GM19452 (cell line): ENCODE measurements at regions not wholly inside any gene's neighbourhood (a gene's known extent, or its start where the extent isn't known, plus 50 kb on each side); places are given as distances from the start of the nearest gene placed in this dataset.

Source experiments
- ATAC-seq: cut with Tn5 transposase; IDR thresholded peaks from one replicate; pipeline ENCODE4 v1.9.1; 2021; ENCODE audit not compliant: unreplicated experiment

DNA sequence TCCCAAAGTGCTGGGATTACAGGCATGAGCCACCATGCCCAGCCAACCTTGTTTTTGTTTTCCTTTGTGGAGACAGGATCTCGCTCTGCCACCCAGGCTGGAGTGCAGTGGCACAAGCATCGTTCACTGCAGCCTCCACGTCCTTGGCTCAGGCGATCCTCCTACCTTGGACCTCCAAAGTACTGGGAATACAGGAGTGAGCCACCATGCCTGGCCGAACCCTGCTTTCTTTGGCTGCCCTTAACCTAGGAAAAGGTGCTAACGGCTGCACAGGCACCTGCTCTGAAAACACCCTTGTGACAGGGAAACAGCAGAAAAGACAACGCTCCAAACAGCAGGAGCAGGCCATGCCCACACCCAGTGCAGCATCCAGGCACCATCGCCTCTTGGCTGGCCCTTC is 71.9 kb downstream of the OAT start:
- ATAC-seq = no peak

DNA sequence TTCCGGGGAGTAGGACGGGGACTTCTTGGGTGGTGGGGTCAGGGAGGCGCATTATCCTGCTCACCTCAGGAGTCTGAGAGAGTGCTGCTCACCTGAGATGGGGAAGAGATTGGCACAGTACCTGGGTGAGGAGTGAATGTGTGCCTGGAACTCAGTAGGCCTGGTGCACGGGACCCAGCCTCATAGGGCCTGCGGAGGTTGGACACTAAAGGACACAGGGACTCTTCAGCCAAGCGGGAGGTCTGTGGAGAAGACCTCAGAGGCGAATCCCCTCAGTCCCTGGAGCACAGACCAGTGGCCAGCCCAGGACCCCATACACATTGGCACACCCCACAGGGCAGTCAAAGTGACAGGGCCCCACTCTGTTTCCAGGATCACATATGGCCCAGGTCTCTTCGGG is 73.2 kb downstream of the OAT start:
- ATAC-seq = no peak

DNA sequence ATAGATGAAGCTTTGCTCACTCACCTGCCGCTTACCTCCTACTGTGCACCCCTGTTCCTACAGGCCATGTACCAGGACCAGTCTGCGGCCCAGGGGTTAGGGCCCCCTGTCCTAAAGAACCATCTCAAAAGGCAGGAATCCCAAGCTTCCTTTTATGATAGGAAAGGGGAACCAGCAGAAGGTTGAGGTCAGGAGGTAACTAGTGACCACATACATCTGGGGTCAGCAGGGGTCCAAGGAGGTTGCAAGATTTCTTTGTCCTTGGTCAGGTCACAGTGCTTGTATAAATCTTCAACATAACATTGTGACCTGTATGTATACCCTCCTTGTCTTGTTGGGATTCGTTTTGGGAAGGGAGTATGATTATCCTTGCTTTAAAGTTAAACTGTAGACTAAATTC is 73.8 kb downstream of the OAT start:
- ATAC-seq = no peak

DNA sequence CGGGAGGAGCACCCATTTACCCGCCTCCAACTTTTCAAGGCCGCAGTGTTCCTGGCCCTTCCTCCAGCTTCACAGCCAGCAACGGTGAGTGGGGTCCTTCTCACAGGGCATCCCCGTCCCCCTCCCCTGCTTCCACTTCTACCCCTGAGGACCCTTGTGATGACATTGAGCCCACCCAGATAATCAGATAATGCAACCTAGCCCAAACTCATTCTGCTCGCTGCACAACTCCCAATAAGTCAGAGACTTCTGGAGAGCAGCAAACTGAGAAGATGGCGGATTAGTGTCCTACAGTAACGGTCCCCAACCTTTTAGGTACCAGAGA is 74.5 kb downstream of the OAT start:
- no peak for ATAC-seq

DNA sequence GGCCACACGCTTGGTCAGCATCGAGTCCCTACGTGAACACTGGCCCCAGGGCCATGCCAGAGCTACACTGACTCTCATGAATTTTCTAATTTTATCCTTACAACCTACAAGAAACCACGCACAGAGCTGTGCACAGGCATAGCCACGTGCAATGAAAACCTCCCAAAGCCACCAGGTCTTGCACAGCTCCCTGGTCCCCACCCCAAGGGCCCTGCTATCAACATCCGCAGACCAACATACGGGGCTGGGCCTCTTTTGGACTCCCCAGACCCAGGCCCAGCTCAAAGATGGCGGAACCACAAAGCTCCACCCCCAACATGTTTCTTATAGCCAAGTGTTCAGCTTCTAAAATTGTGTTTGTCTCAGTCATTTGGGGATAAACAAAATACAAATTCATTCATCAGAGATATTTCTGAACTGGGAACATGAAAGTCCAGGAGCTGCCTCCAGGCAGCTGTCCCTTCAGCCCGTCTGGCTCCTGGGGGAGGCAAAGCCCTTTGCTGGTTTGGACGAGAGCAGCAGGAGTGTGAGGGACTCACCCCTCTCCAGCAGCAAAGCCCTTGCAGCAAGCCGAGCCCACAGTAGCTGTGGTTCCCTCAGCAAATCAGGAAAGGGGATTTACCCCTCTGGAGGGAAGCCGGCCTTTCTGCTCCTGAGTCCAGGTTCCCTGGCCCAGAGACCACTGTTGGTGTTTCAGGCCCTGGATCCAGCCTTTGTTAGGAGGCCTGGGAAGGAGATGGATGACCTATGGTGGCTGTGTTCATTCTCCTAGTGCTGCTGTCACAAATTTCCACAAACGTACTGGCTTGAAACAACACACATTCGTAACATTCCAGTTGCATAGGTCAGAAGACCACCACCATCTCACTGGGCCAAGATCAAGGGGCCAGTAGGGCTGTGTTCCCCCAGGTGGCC is 75.1 kb downstream of the OAT start:
- ATAC-seq = no peak

DNA sequence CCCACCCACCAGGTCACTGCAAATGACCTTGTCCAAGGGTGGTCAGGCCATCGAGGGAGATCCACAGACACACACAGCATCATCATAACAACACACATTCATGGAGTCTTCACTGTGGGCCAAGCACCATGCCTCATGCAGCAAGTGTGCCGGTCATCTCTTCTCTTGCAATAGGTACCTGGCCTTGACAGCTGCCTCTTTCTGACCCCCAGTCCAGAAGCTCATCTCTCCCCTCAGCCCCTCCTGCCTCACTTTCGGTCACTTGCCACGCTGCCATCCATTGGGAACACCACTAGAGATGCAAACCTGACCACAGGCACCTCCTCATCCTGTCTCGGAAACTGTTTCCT is 75.9 kb downstream of the OAT start:
- ATAC-seq = no peak

DNA sequence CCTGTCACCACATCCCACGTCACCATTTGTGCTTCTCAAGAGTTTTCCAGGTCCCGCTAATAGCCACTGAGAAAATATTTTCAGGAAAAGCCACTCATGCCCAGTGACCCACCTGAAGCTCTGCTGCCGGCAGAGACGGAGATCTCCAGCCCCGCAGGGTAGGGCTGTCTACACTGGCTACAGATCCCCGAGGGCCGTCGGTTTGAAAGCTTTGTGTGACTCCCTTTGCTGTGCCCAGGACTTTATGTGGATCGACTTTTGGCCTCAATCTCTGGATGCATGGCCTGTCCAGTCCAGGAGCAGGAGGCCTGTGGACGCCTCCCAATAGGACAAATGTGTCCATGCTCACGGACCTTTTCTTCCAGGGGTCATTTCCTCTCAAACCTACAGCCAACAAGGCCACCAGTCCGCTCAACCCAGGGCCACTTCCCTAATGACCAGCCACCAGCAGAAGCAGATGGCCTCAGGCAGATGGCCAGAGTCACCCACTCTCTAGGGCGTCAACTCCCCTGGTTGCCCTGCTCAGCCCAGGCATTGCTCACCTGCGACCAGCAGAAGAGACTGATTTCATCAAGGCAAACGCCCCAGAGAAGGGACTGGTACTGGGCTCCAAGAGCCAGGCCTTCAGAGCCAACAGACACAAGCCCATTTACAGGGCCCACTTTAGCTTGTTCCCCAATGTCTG is 76.4 kb downstream of the OAT start:
- ATAC-seq = no peak

DNA sequence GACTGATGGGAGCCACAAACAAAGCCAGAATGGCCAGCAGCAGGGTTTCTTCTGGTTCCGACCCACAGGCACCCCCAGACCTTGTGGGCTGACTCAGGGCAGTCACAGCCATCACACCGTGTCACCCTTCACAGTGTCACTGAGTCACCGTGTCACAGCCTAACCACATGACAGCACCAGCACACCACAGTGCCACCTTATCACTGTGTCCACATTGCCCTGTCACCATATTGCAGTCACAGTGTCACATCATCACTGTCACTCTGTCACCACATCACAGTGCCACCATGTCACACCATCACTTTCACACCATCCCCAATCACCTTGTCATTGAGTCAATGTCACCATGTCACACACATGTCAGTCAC is 77.0 kb downstream of the OAT start:
- no peak for ATAC-seq

DNA sequence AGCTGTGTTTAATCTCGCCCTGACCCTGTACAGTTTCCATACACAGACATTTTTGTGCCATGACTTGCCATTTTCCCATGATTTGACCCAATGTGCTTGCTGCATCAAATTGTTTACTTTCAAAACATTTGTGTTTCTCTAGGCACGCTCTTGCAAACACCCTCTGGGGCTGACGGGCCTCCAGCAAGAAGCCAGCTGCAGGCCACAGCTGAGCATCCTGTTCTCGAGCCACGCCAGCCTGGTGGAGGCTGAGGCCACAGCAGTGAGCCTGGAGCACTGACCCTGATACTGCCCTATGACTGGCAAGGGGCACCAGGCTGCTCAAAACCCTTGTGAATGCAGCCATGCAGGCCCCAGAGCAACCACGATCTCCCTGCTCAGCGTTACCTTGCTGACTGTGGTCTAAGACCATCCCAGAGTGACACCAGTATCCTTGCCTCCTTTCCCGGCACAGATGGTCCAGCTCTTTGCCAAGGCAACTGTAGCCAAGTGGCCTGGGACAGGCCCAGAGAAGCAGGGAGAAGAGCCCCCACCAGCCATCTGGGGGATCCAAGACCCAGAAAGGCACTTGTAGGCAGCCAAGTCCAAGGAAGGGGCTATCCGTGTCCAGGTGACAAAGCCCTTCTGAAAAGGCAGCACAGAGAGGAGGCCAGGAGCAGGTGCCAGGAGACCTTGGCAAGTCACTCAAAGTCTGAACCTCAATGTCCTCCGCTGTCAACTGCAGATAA is 78.5 kb downstream of the OAT start:
- ATAC-seq = no peak

DNA sequence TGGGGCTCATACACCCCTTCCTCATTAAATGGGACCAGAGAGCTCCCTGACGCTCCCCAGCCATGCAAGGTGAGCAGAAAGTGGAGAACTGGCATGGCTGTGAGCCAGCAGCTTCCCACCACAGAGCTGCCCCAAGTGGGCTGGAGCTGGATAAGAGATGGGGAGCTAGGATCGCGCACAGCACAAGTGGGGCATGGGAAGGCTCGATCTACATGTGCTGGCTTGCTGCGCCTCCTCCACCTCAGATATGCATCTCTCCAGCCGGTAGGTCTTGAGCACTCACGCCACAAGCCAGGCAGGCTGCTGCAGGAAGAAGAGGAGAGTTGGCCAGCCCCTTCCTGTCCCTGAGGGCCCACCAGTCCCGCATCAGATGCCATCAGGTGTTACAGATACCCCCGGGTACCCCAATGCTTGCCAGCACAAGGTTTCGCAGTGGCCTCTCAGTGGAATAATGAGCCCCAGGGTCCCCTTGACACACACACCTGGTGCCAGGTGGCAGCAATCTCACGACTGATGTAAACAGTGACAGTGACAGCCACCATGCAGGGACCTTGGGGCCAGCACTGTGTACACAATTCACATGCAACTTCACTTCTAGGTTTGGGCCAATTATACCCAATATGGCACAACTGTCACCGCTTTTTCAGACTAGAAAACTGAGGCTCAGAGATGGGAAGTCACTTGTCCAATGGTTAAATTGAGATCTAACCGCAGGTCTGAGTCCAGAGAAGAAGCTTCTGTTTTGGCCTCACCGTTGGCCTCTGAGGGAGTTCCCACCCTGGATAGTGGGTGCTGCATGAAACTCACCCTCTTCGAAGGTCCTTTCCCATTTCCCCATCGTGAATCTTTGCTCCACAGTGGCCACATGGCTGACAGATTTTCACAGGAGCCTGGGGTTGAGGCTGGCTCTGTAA is 79.3 kb downstream of the OAT start:
- no peak for ATAC-seq

DNA sequence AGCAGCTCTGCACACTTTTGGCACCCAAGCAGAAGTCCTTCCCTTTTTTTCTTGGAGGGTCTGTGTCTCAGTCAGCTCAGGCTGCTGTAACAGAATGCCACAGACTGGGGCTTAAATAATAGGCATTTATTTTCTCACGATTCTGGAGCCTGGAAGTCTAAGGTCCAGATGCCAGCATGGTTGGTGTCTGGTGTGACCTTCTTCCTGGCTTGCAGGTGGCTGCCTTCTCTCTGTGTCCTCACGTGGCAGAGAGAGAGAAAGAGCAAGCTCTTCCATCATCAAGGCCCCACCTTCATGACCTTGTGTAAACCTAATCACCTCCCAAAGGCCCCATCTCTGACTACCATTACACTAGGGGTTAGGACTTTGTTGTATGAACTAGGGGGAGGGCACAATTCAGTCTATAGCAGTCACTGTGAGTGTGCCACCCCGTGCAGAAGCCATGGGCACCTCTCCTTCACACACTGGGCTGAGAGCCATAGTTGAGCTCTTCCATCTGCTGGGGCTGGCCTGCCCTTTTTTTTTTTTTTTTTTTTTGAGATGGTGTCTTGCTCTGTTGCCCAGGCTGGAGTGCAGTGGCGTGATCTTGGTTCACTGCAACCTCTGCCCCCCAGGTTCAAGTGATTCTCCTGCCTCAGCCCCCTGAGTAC is 80.3 kb downstream of the OAT start:
- ATAC-seq = no peak

DNA sequence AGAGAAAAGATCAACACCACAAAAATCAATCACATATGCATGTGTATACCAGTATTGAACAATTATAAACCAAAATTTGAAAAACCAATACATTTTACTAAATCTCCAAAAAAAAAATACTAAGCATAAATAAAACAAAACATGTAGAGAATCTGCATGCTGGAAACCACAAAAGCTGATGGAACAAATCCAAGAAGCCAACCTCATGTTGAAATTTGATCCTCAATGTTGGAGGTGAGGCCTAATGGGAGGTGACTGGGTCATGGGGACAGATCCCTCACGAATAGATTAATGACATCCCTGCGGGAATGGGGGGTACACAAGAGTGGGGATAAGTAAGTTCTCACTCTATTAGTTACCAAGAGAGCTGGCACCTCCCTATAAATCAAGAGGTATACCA is 82.5 kb downstream of the OAT start:
- no peak for ATAC-seq

DNA sequence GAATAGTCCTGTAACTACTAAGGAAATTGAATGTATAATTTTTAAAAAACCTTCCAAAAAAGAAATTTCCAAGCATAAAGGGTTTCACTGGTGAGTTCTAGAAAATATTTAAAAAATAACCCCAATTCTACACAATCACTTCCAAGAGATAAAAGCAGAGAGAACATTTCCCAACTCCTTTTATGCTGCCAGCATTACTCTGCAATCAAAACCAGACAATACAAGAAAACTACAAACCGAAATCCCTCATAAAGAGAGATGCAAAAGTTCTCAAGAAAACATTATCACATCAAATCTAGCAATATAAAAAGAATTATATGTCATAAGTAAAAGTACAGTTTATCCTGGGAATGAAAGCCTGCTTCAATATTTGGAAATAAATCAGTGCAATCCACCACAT is 84.8 kb downstream of the OAT start:
- ATAC-seq = no peak

DNA sequence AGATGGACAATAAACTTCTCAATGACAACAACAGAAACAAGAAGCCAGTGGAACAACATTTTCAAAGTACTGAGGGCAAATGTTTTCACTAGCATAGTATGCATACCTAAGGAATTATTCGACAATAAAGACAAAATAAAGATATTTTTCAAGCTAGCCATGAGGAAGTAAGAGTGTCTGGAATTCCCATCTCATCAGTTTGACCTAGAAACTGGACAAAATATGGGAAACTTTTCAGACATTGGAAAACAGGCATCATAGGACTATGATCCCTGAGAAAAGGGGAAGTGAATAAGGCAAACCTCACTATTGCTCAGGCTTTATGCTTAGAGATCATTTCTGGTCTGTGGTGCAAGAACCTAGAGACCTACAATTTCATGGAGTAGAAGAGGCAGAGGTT is 86.3 kb downstream of the OAT start:
- no peak for ATAC-seq

DNA sequence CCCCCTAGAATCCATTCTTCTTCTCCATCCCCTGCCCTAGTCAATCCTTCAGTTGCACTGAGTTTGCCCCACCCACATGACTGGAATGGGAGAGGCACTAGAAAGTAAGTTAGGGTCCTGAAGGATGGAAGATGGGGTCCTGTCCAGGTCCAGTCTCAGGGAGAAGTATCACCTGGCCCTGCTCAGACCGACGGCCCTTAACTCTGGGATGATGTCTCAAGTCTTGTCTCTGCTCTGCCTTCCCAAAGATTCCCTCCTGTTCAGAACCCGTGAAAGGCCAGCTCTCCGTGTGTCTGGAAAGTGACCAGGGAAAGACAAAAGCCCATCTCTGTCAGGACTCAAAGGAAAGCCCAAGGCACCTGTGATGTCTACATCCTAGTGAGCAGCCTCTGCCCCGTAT is 88.8 kb downstream of the OAT start:
- no peak for ATAC-seq

DNA sequence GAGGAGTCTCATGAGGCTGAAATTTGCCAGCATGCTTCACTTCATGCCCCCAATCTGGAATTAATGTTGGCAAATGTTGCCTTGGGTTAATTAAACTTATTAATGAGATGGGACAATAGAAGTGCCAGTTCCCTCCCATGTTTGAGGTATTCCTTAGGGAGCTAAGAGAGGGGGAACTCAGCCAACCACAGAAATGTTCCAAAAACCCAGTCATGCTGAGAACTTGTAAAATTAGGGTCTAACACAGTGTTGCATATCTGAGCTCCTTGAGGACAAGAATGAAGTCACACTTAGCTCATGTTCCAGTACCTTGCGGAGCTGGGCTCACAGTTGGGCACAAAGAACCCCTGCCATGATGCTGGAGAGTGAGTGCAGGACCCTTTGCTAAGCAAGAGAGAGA is 89.4 kb downstream of the OAT start:
- no peak for ATAC-seq

DNA sequence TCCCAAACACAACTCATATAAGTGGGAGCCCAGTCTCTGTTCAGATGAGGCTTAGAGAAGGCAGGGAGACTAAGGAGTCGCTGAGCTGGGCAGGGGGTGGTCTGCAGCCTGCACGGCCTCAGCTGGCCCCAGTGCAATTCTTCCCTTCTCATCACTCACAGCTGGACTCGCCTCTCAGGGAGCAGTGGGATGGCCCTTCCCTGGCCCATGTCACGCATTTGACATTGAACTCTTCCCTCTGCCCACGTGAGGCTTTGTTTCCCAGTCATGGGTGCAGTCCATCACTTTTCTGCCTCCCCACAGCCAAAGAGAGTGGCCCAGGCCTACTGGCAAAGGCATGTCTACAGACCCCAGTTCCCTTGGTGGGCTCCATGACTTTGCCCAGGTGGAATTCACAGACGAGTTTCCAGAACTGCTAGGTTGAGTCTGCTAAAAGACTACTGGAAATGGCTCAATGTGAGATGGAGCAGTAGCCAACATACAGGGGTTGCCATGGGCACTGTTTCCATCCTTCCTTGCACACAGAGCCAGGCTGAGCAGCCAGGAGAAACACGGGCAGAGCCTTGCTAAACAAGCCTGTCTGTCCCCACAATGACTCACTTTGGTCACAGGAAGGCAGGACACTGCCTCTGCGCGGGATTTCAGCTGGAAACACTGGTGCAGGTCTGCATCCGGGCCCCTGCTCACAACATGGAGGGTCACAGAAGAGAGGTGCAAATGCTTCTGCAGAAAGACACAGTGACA is 90.1 kb downstream of the OAT start:
- no peak for ATAC-seq

DNA sequence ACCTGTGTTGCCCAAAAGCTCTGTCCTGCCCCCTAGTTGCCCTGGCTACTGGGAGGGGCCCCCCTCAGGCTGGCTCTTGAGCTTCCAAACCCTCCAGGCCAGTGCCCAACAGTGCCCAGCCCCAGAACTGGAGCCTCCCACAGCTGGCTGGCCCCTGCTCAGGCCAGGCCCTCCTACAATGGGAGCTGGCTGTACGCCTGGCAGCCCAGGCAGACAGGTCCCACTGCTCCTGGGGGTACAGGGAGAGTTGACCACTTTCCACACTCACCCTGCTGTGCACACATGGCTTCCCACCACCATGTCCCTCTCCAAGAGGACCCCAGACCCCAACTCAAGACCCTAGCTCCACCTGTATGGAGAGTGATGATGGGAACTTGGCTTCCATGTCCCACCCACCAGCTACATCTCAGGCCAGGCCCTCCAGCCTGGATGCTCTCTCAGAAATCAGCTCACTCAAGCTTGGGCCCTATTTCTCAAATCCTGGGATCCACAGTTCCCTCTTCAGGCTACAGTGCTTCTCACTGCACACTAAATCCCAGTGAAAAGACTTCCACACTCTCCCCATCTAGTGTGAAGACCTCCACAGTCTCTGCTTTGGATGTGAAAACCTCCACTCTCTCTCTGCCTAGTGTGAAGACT is 92.6 kb downstream of the OAT start:
- no peak for ATAC-seq

DNA sequence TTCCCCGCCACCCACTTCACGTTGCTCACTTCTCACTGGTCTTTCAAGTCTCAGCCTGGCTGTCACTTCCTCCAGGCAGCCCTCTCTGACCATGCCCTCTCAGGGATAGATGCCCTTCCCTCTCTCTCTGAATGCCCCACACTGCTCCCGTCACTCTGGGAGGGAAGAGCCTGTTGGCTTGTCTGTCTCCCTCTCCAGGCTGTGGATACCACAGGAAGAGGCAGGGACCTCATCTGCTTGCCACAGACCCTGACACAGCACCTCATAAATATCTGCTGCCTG is 93.1 kb downstream of the OAT start:
- ATAC-seq = no peak
